GM13977 (cell line): ENCODE measurements at regions not wholly inside any gene's neighbourhood (a gene's known extent, or its start where the extent isn't known, plus 50 kb on each side); places are given as distances from the start of the nearest gene placed in this dataset.

Source experiments
- DNase-seq: peaks from one replicate; pipeline ENCODE4 v3.0.0; 2012; ENCODE audit warnings: low spot score
- CTCF ChIP-seq: IDR thresholded peaks from 2 replicates; pipeline ENCODE4 v1.5.1; 2012; ENCODE audit warnings: mild to moderate bottlenecking, control low read depth; ENCODE audit not compliant: insufficient read depth; ENCODE audit errors: extremely low read depth, missing control alignments
- in situ Hi-C: fragments of 300-500 bp; cut with MboI; formaldehyde crosslinking; loops from one replicate; pipeline ENCODE4 v1.12.0; 2022; ENCODE audit warnings: low sequenced_read_pairs, low pct_unique_long_range_greater_than_20kb, mixed read lengths, inconsistent platforms; ENCODE audit not compliant: unreplicated experiment

- in situ Hi-C loops = loop anchor here (10.0 kb wide), 2 partner anchors 89 to 241 kb away; partner anchors contain the start of genes CCDC80 and CD200R1
- DNase-seq = no peak
Measured at GRCh38 chr3:112734171-112734570, 93.2 kb upstream of the CCDC80 start.

GRCh38 chr3:112730210-112730609 is 89.3 kb upstream of the CCDC80 start:
- peak; percentile 13 for TF ChIP-seq CTCF
- no peak for DNase-seq
- in situ Hi-C loops = loop anchor here (10.0 kb wide), 2 partner anchors 85 to 245 kb away; partner anchors contain the start of genes CCDC80 and CD200R1

More at GRCh38 chr3:112734171-112734570, 93.2 kb upstream of the CCDC80 start:
- no peak for TF ChIP-seq CTCF

GRCh38 chr3:112721231-112721630 is 80.3 kb upstream of the CCDC80 start:
- no peak for DNase-seq
- in situ Hi-C loops = no loop called here
- no peak for TF ChIP-seq CTCF

- TF ChIP-seq CTCF = no peak
Measured at GRCh38 chr3:112718967-112719366, 78.0 kb upstream of the CCDC80 start.

GRCh38 chr3:112718516-112718915 is 77.6 kb upstream of the CCDC80 start:
- in situ Hi-C loops = no loop called here
- TF ChIP-seq CTCF = no peak
- DNase-seq = no peak

More at GRCh38 chr3:112718967-112719366, 78.0 kb upstream of the CCDC80 start:
- DNase-seq = no peak
- in situ Hi-C loops = no loop called here

- in situ Hi-C loops = no loop called here
- TF ChIP-seq CTCF = no peak
- no peak for DNase-seq
Measured at GRCh38 chr3:112709911-112710310, 69.0 kb upstream of the CCDC80 start.
